SK-N-SH treated with all-trans-retinoic acid at 6 μM for 48 hours (cell line): ENCODE measurements at regions not wholly inside any gene's neighbourhood (a gene's known extent, or its start where the extent isn't known, plus 50 kb on each side); places are given as distances from the start of the nearest gene placed in this dataset.

ENCODE experiments used
- ATAC-seq: fragments of 200-7000 bp; cut with Tn5 transposase; 3 replicates; pipeline ENCODE4 v1.9.1; 2020; ENCODE audit warnings: mild to moderate bottlenecking, moderate library complexity
- ARNTL ChIP-seq: fragments of 450-650 bp; formaldehyde crosslinking; IDR thresholded peaks from 2 replicates; pipeline ENCODE4 v1.5.0; 2020; ENCODE audit warnings: low read depth, mild to moderate bottlenecking, moderate library complexity, borderline replicate concordance
- BACH2 ChIP-seq: fragments of 250-450 bp; sonication (Bioruptor Pico); IDR thresholded peaks from 2 replicates; pipeline ENCODE4 v1.9.0; 2021; ENCODE audit warnings: mild to moderate bottlenecking, borderline replicate concordance
- CREB5 ChIP-seq: fragments of 250-450 bp; sonication (Bioruptor Pico); IDR thresholded peaks from 2 replicates; pipeline ENCODE4 v1.5.1; 2020; ENCODE audit warnings: low read depth, mild to moderate bottlenecking, moderate library complexity
- CSDC2 ChIP-seq: fragments of 250-450 bp; sonication (Bioruptor Pico); IDR thresholded peaks from 2 replicates; pipeline ENCODE4 v1.5.0; 2020; ENCODE audit warnings: mild to moderate bottlenecking, moderate library complexity
- CSRNP3 ChIP-seq: fragments of 250-450 bp; sonication (Bioruptor Pico); IDR thresholded peaks from 2 replicates; pipeline ENCODE4 v1.5.1; 2021; ENCODE audit warnings: mild to moderate bottlenecking, moderate library complexity
- ESRRG ChIP-seq: fragments of 250-450 bp; sonication (Bioruptor Pico); IDR thresholded peaks from 2 replicates; pipeline ENCODE4 v1.6.1; 2021; ENCODE audit warnings: mild to moderate bottlenecking
- GLIS3 ChIP-seq: fragments of 250-450 bp; sonication (Bioruptor Pico); IDR thresholded peaks from 2 replicates; pipeline ENCODE4 v1.5.0; 2020; ENCODE audit warnings: mild to moderate bottlenecking, moderate library complexity
- ISL1 ChIP-seq: fragments of 250-450 bp; sonication (Bioruptor Pico); IDR thresholded peaks from 2 replicates; pipeline ENCODE4 v2.1.2; 2022; ENCODE audit warnings: mild to moderate bottlenecking, moderate library complexity
- PATZ1 ChIP-seq: fragments of 250-450 bp; sonication (Bioruptor Pico); IDR thresholded peaks from 2 replicates; pipeline ENCODE4 v1.8.0; 2020; ENCODE audit warnings: mild to moderate bottlenecking, moderate library complexity, borderline replicate concordance
- POU6F1 ChIP-seq: fragments of 250-450 bp; sonication (Bioruptor Pico); IDR thresholded peaks from 2 replicates; pipeline ENCODE4 v1.8.0; 2021; ENCODE audit warnings: low read depth, mild to moderate bottlenecking, moderate library complexity, borderline replicate concordance
- PPARA ChIP-seq: fragments of 250-450 bp; sonication (Bioruptor Pico); IDR thresholded peaks from 2 replicates; pipeline ENCODE4 v1.5.0; 2020; ENCODE audit warnings: mild to moderate bottlenecking, borderline replicate concordance
- RARB ChIP-seq: fragments of 250-450 bp; sonication (Bioruptor Pico); IDR thresholded peaks from 2 replicates; pipeline ENCODE4 v1.8.0; 2021; ENCODE audit warnings: mild to moderate bottlenecking, moderate library complexity
- TCF4 ChIP-seq: fragments of 250-450 bp; sonication (Bioruptor Pico); IDR thresholded peaks from 2 replicates; pipeline ENCODE4 v1.8.0; 2021; ENCODE audit warnings: mild to moderate bottlenecking, moderate library complexity, borderline replicate concordance
- TSHZ2 ChIP-seq: fragments of 250-450 bp; sonication (Bioruptor Pico); IDR thresholded peaks from 2 replicates; pipeline ENCODE4 v1.5.0; 2020; ENCODE audit warnings: mild to moderate bottlenecking, moderate library complexity
- ZFP3 ChIP-seq: fragments of 250-450 bp; sonication (Bioruptor Pico); IDR thresholded peaks from 2 replicates; pipeline ENCODE4 v1.5.0; 2020; ENCODE audit warnings: mild to moderate bottlenecking, moderate library complexity
- ZNF565 ChIP-seq: fragments of 450-650 bp; formaldehyde crosslinking; conservative IDR thresholded peaks from 2 replicates; pipeline ENCODE4 v1.5.0; 2020; ENCODE audit warnings: low read depth, mild to moderate bottlenecking, moderate library complexity
- ZNF70 ChIP-seq: fragments of 450-650 bp; formaldehyde crosslinking; IDR thresholded peaks from 2 replicates; pipeline ENCODE4 v1.5.0; 2020; ENCODE audit warnings: mild to moderate bottlenecking, moderate library complexity

- no peak for TF ChIP-seq CSDC2 (CRISPR knock-in tag)
- no peak for TF ChIP-seq BACH2 (CRISPR knock-in tag)
- no peak for TF ChIP-seq PPARA (CRISPR knock-in tag)
- TF ChIP-seq ARNTL (CRISPR knock-in tag), result no peak
- TF ChIP-seq CSRNP3 (CRISPR knock-in tag), result no peak
- no peak for TF ChIP-seq ESRRG (CRISPR knock-in tag)
- TF ChIP-seq POU6F1 (CRISPR knock-in tag), result no peak
- no peak for TF ChIP-seq PATZ1 (CRISPR knock-in tag)
- no peak for TF ChIP-seq ISL1 (CRISPR knock-in tag)
- TF ChIP-seq, all 23 proteins: peak for 0
- no peak for ATAC-seq
Measured at GRCh38 chr3:126270145-126270811, 86.9 kb downstream of the KLF15 start.

- ATAC-seq, result no peak
Measured at GRCh38 chr3:126269354-126269753, 87.9 kb downstream of the KLF15 start.

GRCh38 chr3:126268866-126269265 lies 88.3 kb downstream of the KLF15 start:
- no peak for ATAC-seq
- TF ChIP-seq POU6F1 (CRISPR knock-in tag) (no peak), TSHZ2 (no peak), CSDC2 (CRISPR knock-in tag) (no peak), CREB5 (CRISPR knock-in tag) (no peak), ZFP3 (CRISPR knock-in tag) (no peak), ZNF565 (CRISPR knock-in tag) (no peak), PATZ1 (CRISPR knock-in tag) (no peak)

More at GRCh38 chr3:126269354-126269753, 87.9 kb downstream of the KLF15 start:
- TF ChIP-seq ZNF565 (CRISPR knock-in tag), result no peak
- TF ChIP-seq ESRRG (CRISPR knock-in tag), result no peak
- TF ChIP-seq CREB5 (CRISPR knock-in tag), result no peak
- no peak for TF ChIP-seq BACH2 (CRISPR knock-in tag)
- no peak for TF ChIP-seq ZNF70 (CRISPR knock-in tag)
- TF ChIP-seq CSRNP3 (CRISPR knock-in tag), result no peak
- no peak for TF ChIP-seq RARB
- TF ChIP-seq TCF4 (CRISPR knock-in tag), result no peak
- no peak for TF ChIP-seq GLIS3 (CRISPR knock-in tag)
- TF ChIP-seq ISL1 (CRISPR knock-in tag), result no peak
- TF ChIP-seq, all 23 proteins: peak for 0
